ENCODE measurements at regions not wholly inside any gene's neighbourhood (a gene's known extent, or its start where the extent isn't known, plus 50 kb on each side); places are given as distances from the start of the nearest gene placed in this dataset.

DNA sequence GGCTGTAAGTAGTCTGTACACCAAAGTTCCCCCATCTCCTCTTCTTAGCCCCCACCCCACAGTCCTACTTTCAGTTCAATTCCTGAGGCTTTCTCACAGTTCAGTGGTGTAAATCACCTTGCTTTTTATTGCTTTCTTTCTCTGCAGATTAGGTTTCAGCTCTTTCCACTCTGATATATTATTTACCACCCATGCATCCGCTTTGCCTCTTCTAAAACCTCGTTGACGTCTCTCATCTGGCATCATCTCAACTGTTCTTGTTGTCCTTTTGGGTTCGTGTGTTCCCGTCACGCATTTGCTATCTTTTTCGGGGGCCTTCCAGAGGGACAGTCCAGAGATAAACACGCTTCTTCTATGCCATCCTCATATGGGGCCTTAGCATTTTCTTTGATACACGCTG lies 597.9 kb upstream of the DPP6 start:
- TF ChIP-seq SMC3 (conservative IDR thresholded peaks at IDR 0.05; ENCODE audit: poor library complexity) (no peak), EZH2 (IDR thresholded peaks at IDR 0.05; ENCODE audit: borderline replicate concordance, insufficient read depth, low read length, poor library complexity, severe bottlenecking) (no peak), EP300 (conservative IDR thresholded peaks at IDR 0.05; ENCODE audit: poor library complexity, severe bottlenecking) (no peak)
- TF ChIP-seq, protein P1, sequence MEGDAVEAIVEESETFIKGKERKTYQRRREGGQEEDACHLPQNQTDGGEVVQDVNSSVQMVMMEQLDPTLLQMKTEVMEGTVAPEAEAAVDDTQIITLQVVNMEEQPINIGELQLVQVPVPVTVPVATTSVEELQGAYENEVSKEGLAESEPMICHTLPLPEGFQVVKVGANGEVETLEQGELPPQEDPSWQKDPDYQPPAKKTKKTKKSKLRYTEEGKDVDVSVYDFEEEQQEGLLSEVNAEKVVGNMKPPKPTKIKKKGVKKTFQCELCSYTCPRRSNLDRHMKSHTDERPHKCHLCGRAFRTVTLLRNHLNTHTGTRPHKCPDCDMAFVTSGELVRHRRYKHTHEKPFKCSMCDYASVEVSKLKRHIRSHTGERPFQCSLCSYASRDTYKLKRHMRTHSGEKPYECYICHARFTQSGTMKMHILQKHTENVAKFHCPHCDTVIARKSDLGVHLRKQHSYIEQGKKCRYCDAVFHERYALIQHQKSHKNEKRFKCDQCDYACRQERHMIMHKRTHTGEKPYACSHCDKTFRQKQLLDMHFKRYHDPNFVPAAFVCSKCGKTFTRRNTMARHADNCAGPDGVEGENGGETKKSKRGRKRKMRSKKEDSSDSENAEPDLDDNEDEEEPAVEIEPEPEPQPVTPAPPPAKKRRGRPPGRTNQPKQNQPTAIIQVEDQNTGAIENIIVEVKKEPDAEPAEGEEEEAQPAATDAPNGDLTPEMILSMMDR (IDR thresholded peaks at IDR 0.05; ENCODE audit: poor library complexity, severe bottlenecking): no peak
